ENCODE measurements at regions not wholly inside any gene's neighbourhood (a gene's known extent, or its start where the extent isn't known, plus 50 kb on each side); places are given as distances from the start of the nearest gene placed in this dataset.

GRCh38 chr16:87174061-87174460 lies 143.1 kb downstream of the C16orf95 start:
- no peak for TF ChIP-seq POLR2A (IDR thresholded peaks at IDR 0.05)
- no peak for TF ChIP-seq CTCF (IDR thresholded peaks at IDR 0.05)
